ENCODE measurements at regions not wholly inside any gene's neighbourhood (a gene's known extent, or its start where the extent isn't known, plus 50 kb on each side); places are given as distances from the start of the nearest gene placed in this dataset.

DNA sequence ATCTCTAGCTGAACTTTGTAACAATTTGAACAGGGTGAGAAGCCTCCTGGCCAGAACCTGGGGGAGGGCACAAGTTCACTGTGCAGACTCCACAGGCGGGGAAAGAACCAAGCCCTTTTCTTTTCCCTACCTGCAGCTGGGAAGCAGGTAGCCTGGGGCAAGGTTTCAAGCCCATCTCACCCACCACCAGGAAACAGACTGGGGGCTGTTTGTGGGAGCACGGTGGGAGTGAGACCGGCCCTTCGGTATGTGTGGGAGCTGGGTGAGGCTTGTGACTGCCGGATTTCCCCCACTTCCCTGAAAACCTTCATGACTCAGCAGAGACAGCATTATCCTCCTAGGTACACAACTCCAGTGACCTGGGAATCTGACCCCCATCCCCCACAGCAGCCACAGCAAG lies 211.7 kb downstream of the ZNF674 start:
- Histone ChIP-seq H3K36me3 (ENCODE audit: control insufficient read depth in 2 of 2, extremely low read depth in 1 of 2, insufficient read depth in 2 of 2, low read length in 2 of 2) (no peaks in the 10 kb centered on the region), H2AFZ (ENCODE audit: low read depth, low read length) (no peak overlapping the region), H3K9me3 (replicated peaks; ENCODE audit: control insufficient read depth, insufficient read depth, low read length) (no peaks in the 10 kb centered on the region), H3K4me3 (replicated peaks in 1 of 3; ENCODE audit: insufficient read depth in 1 of 3, low read depth in 1 of 3, low read length in 3 of 3) (no peak overlapping the region), H4K20me1 (replicated peaks; ENCODE audit: control insufficient read depth, extremely low read depth, insufficient read depth, low read length) (no peaks in the 10 kb centered on the region), H3K27ac (ENCODE audit: insufficient read depth, low read depth, low read length) (no peak overlapping the region), H3K4me1 (ENCODE audit: control insufficient read depth, extremely low read depth, insufficient read depth, low read length) (no peaks in the 10 kb centered on the region), H3K9me1 (replicated peaks; ENCODE audit: control insufficient read depth, extremely low read depth, insufficient read depth, low read length) (no peaks in the 10 kb centered on the region), H3K4me2 (ENCODE audit: insufficient read depth, low read length) (no peak overlapping the region), H3K79me2 (ENCODE audit: control insufficient read depth, insufficient read depth, low read length) (no peaks in the 10 kb centered on the region), H3K9ac (replicated peaks; ENCODE audit: extremely low read depth, insufficient read depth, low read length) (no peak overlapping the region), H3K27me3 (ENCODE audit: control insufficient read depth in 2 of 2, insufficient read depth in 2 of 2, low read length in 2 of 2) (no peaks in the 10 kb centered on the region)
- TF ChIP-seq JUN (IDR thresholded peaks at IDR 0.05; ENCODE audit: borderline replicate concordance, insufficient read depth, insufficient read length, low read depth): no peak
- TF ChIP-seq POLR2AphosphoS5 (IDR thresholded peaks at IDR 0.05; ENCODE audit: insufficient read depth, low read depth, low read length): no peak
- TF ChIP-seq FOS (IDR thresholded peaks at IDR 0.05; ENCODE audit: borderline replicate concordance, insufficient read depth, low read length): no peak
- TF ChIP-seq, protein P1, sequence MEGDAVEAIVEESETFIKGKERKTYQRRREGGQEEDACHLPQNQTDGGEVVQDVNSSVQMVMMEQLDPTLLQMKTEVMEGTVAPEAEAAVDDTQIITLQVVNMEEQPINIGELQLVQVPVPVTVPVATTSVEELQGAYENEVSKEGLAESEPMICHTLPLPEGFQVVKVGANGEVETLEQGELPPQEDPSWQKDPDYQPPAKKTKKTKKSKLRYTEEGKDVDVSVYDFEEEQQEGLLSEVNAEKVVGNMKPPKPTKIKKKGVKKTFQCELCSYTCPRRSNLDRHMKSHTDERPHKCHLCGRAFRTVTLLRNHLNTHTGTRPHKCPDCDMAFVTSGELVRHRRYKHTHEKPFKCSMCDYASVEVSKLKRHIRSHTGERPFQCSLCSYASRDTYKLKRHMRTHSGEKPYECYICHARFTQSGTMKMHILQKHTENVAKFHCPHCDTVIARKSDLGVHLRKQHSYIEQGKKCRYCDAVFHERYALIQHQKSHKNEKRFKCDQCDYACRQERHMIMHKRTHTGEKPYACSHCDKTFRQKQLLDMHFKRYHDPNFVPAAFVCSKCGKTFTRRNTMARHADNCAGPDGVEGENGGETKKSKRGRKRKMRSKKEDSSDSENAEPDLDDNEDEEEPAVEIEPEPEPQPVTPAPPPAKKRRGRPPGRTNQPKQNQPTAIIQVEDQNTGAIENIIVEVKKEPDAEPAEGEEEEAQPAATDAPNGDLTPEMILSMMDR (IDR thresholded peaks at IDR 0.05; ENCODE audit: extremely low read depth in 1 of 2, insufficient read depth in 1 of 2, low read depth in 1 of 2, low read length in 2 of 2): no peak
- no peak for TF ChIP-seq MYC (IDR thresholded peaks at IDR 0.05; ENCODE audit: low read depth, low read length)
- FAIRE-seq: no peak
- intact Hi-C loops (cut with micrococcal nuclease) (no loop called here), dilution Hi-C loops (cut with MboI; ENCODE audit: extremely low pct_ligation_motif_present, low sequenced_read_pairs) (no loop called here)
- no TSS peak for BruUV-seq (replicated peaks)
- DNase-seq (ENCODE audit: low read depth, low spot score): no peak
- ChIA-PET CTCF (no interaction called here), POLR2A (no interaction called here)

DNA sequence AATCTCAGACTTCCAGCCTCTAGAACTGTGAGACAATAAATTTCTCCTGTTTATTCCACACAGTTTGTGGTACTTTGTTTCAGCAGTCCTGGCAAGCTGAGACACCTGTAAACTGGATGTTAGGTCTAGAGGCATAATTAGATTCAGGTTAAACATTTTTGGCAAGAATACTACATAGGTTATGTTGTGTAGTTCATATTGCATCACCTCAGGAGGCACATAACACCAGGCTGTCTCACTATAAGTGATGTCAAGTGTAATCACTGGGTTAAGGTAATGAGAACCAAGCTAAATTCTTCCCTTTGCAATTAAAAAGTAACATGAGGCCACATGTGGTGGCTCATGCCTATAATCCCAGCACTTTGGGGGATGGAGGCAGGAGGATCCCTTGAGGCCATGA lies 214.2 kb downstream of the ZNF674 start:
- no peak for DNase-seq (ENCODE audit: low read depth, low spot score)
- Histone ChIP-seq H4K20me1 (replicated peaks; ENCODE audit: control insufficient read depth, extremely low read depth, insufficient read depth, low read length) (no peaks in the 10 kb centered on the region), H3K79me2 (ENCODE audit: control insufficient read depth, insufficient read depth, low read length) (no peaks in the 10 kb centered on the region), H3K27ac (ENCODE audit: insufficient read depth, low read depth, low read length) (no peak overlapping the region), H3K27me3 (ENCODE audit: control insufficient read depth in 2 of 2, insufficient read depth in 2 of 2, low read length in 2 of 2) (no peaks in the 10 kb centered on the region), H3K9me3 (replicated peaks; ENCODE audit: control insufficient read depth, insufficient read depth, low read length) (no peaks in the 10 kb centered on the region), H3K4me1 (ENCODE audit: control insufficient read depth, extremely low read depth, insufficient read depth, low read length) (peaks cover 20% of the 10 kb centered on the region), H3K4me2 (ENCODE audit: insufficient read depth, low read length) (no peak overlapping the region), H3K9me1 (replicated peaks; ENCODE audit: control insufficient read depth, extremely low read depth, insufficient read depth, low read length) (no peaks in the 10 kb centered on the region), H3K4me3 (replicated peaks in 1 of 3; ENCODE audit: insufficient read depth in 1 of 3, low read depth in 1 of 3, low read length in 3 of 3) (no peak overlapping the region), H2AFZ (ENCODE audit: low read depth, low read length) (no peak overlapping the region), H3K9ac (replicated peaks; ENCODE audit: extremely low read depth, insufficient read depth, low read length) (no peak overlapping the region), H3K36me3 (ENCODE audit: control insufficient read depth in 2 of 2, extremely low read depth in 1 of 2, insufficient read depth in 2 of 2, low read length in 2 of 2) (no peaks in the 10 kb centered on the region)
- no TSS peak for BruUV-seq (replicated peaks)
- dilution Hi-C loops (cut with MboI; ENCODE audit: extremely low pct_ligation_motif_present, low sequenced_read_pairs): no loop called here
- POLR2A ChIA-PET: no interaction called here
- no peak for FAIRE-seq
- intact Hi-C loops (cut with micrococcal nuclease): no loop called here
- TF ChIP-seq MYC (IDR thresholded peaks at IDR 0.05; ENCODE audit: low read depth, low read length): no peak
- TF ChIP-seq POLR2AphosphoS5 (IDR thresholded peaks at IDR 0.05; ENCODE audit: insufficient read depth, low read depth, low read length): no peak
- TF ChIP-seq GATA2 (IDR thresholded peaks at IDR 0.05; ENCODE audit: insufficient read depth, insufficient read length, low read depth, low read length): no peak
- no peak for TF ChIP-seq POLR2A (IDR thresholded peaks at IDR 0.05; ENCODE audit: low read depth, low read length)
- TF ChIP-seq, protein P2, sequence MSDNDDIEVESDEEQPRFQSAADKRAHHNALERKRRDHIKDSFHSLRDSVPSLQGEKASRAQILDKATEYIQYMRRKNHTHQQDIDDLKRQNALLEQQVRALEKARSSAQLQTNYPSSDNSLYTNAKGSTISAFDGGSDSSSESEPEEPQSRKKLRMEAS (IDR thresholded peaks at IDR 0.05; ENCODE audit: insufficient read depth, insufficient read length): no peak
- TF ChIP-seq FOS (IDR thresholded peaks at IDR 0.05; ENCODE audit: borderline replicate concordance, insufficient read depth, low read length): no peak
- no peak for TF ChIP-seq EZH2 (IDR thresholded peaks at IDR 0.05; ENCODE audit: borderline replicate concordance, low read depth, low read length, severe bottlenecking)
- TF ChIP-seq, protein P1 (IDR thresholded peaks at IDR 0.05; ENCODE audit: extremely low read depth in 1 of 2, insufficient read depth in 1 of 2, low read depth in 1 of 2, low read length in 2 of 2): no peak
- no peak for TF ChIP-seq JUN (IDR thresholded peaks at IDR 0.05; ENCODE audit: borderline replicate concordance, insufficient read depth, insufficient read length, low read depth)
- CTCF ChIA-PET: interaction anchor here (1.2 kb wide), 1 partner anchor 45 kb away, joined by 3 read pairs; no protein-coding TSS in a partner anchor
